ENCODE measurements at regions not wholly inside any gene's neighbourhood (a gene's known extent, or its start where the extent isn't known, plus 50 kb on each side); places are given as distances from the start of the nearest gene placed in this dataset.

DNA sequence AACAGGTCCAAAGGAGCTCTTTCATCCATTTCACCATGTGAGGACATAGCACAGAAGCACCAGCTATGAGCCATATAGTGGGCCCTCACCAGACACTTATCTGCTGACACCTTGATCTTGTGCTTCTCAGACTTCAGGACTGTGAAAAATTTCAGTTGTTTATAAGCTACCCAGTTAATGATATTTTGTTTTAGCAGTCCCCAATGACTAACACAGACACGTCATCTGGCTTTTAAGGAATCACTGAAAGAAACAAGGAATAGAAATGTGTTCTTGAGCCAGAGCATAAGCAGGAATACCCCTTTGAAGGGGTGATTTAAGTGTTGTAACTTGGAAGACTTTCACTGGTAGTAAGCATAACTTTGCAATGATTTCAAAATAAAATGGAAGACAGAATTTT, 214.7 kb upstream of the PTCHD4 start:
- DNase-seq, result no peak

DNA sequence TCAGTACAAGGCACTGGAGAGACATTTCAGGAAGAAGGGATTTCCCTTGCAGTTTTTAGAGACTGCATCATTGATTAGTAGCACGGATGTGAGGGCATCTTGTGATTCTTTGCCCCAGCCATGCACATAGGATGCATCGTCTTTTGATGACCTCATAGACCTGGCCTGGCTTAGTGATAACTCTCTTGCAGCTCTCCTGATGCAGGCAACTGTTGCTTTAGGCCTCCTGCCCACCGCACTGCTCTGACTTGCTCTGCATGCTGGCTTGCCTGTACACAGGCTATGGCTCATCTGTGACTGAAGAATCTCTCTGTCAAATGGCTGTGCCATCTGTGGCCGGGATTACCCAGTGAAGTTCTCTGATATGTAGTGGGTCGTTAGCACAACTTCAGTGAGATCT, 207.7 kb upstream of the PTCHD4 start:
- DNase-seq, result no peak

DNA sequence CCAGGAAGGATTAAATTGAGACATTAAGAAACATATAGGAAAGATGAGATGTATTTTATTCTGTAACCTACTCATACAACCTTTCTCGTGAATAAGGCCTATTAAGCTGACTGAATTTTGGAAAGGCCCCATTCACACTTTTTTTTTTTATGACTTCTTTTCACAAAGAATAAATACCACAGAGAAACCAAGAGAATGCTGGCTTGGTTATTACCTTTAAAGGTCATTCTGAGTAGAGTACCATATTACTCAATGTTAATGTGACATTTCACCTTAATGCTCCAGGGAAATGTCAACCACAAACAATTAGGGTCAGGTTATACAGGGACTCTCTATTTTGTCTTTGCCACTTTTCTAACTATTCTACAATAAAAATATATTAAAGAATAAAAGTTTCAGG, 204.9 kb upstream of the PTCHD4 start:
- no peak for DNase-seq

DNA sequence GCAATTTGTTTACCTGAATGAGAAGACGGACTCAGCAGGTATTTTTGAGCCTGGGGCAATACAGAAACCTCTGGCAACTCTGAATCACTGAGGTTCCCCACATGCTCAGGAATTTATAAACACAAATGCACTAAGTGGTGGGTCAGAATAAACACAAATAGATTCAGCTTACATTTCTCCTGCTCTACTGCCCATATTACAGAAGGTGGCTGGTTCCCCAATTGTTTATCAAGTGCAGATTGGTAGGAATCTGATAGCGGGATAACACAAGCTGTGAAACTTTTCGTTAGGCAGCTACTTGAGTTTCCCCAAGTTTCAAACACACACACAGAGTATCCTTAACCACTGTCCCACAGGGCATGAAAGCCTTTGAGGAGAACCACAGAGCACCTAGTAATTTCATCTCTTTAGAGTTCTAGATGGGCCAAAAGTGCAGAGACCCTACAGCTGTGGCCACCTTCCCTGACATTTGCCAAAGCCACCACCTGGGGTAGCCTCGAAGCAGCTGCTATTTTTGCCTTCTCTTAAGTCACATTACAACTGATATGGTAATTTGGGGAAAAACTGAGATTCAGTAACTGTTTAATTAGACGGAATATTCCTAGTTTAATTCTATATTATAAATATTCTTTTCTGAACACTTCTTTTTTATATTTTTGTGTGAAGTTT, 204.2 kb upstream of the PTCHD4 start:
- no peak for DNase-seq

DNA sequence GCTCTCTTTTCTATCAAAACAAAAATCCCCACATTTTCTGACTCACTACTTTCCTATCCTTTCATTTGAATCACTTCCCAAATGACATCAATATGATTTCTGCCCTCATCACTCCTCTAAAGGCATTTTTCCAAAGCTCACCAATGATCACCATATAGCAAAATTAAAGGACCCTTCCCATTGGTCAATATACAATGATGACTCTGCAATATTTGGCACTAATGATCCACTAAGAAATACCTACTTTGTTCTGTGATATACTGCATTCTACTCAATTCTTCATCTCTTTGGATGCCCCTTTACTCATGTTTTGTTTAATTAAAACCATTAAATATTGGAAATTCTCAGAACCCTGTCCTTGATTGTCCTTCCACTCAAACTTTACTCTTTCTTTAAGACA, 200.3 kb upstream of the PTCHD4 start:
- no peak for DNase-seq

DNA sequence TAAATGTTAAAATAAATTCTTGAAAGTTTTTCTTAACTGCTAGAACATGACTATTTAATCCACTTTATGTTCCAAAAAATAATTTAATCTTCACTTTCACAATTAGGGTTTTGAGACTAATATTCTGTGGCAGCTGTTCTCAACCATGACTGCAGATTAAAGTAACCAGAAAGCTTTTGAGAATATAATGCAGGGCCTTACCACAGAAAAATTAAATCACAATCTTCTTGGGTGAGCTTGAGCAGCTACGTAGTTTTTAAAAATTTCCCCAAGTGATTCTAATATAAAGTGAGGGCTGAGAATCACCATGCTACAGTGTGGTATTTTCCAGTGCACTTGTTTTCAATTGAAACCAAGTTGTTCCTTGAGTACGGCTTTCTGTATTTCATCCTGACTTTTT, 196.6 kb upstream of the PTCHD4 start:
- DNase-seq, result no peak

DNA sequence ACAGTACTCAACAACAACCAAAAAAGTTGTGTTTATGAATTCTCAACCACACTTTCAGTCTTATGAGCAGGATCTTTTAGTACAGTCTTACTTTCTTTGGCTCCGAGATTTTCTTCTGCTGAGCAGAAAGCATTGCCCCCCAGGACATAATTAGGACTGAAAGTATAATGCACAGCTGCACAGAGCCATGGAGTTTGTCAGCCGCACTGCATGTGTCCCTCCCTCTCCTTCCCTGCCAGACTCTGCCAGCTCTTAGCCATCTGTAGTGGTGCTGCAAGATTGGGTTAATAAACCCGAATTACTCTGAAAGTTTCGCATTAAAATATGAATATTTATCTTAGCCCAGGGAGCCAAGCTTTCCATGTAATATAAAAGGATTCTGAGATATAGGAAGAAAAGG, 179.6 kb upstream of the PTCHD4 start:
- DNase-seq, result no peak

DNA sequence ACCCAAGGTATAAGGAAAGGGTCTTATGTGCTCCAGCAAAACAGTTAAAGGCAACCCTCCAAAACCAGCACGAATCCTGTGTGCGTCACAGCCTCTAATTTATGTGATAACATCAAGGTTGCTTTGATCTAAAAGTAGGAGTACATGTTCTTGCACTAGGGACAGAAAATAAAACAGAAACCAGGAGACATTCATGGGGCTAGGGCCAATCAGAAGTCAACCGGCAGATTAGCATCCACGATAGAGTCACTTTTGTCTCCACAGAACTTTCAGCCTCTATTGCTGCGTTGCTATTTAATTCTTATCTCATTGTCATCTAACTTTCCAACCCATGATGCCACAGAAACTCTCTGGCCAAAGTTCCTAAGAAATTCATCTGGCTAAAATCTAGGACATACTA, 178.8 kb upstream of the PTCHD4 start:
- DNase-seq, result no peak

DNA sequence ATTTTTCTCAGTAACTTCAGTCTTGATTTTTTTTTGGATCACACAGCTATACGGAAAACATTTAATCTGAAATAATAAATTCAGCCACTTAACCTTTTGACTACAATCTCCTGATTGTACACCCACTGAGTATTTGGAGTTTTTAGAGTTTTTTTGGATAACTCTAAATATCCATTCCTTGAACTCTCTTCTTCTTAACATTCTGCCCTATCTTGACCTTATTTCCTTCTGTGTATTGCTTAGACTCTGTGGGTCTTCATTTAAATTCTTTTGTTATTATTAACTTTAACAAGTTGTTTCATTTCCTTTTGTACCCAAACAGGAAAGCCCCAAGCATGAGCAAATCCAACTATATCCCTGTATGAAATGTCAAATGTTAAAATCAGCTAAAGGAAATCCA, 170.2 kb upstream of the PTCHD4 start:
- no peak for DNase-seq

DNA sequence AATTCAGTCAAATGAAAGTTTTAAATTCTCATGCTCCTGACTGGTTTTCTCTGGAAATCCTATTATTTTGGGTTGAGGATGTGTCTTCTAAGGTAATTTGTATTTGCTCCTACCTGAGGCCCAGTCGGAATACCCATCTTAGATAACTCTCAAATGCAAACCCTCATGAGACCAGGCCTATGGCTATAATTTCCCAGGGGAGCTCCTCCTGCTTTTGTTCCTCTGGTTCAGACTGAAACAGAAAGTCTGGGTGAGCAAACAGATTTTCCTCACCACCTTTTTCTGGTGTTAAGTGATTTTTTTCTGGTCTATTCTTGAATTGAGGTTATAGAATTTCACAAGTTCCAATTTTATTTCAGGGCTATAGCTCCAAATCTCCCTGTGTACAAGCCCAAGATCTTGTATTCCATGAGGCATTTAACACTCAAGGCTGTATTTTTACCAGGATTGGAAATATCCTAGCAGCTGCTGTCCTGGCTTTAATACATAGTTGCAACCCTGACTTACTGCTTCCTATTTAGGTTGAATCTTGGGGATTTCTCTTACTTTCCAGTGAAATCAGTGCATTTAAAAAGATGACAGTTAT, 169.1 kb upstream of the PTCHD4 start:
- no peak for DNase-seq

DNA sequence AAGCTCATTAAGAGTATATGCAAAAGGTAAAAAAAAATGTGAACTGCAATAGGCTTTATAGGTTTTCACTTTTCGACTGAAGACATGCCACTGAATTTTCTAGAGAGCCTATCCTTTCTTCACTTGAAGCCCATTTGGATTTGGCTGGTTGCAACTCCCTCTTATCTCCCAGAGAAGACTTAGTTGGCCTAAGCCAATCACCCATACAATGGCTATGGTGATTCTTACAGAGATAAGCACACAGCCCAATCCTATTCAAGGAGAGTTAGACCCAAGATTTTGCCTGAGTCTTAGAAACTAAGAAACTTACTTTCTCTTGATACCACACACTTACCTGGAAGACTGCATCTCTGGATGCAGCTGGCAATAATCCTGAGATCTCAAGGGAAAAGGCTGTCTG, 167.3 kb upstream of the PTCHD4 start:
- DNase-seq, result no peak

DNA sequence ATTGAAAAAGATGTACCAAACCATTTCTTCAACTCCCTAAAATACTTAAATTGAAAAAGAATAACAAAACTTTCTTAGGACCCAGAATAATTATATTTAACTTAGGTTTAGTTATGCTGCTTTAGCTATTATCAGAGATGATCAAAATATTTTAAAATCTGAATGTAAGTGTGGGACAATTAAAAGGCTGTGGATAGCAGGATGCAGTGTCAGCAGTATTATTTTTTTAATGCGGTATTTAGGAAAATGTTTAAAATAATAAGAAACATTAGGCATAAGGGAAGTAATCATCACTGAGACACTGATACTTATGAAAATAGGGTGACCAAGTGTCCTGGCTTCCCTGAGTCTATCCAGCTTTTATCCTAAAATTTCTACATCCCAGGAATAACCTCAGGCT, 161.5 kb upstream of the PTCHD4 start:
- no peak for DNase-seq

DNA sequence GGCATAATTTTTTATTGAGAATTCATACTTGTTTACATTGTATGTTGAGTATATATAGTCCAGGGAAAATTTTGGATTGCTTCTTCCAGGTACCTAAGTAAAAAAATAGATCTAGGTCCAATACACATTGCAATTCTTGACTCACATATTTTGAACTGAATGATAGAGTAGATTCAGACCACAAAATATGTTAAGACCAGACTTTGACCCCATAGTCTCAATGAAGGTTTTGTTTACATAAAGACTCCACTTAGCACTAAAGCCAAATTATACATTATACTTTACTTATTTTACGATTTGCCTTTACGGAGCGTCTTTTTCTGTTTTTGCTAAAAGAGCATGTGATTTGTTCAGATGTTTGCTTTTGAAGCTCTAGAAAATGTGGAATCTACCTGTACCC, 144.1 kb upstream of the PTCHD4 start:
- no peak for DNase-seq

DNA sequence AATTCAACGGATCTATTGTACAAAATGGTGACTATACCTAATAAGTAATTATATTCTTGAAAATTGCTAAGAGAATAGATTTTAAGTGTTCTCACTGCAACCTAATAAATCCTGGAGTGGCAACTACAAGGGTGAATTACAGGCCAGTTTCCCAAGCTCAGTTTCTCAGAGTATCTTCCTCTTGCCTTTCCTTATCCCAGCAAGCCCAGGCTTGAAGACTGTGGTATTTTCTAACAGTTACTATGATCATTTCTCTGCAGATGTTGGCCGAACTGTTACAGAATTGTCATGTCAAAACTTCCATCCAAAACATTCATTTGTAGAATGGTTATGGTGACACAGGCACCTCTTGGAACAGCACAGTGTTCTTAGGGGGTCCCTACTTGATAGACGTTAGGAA, 138.1 kb upstream of the PTCHD4 start:
- no peak for DNase-seq

DNA sequence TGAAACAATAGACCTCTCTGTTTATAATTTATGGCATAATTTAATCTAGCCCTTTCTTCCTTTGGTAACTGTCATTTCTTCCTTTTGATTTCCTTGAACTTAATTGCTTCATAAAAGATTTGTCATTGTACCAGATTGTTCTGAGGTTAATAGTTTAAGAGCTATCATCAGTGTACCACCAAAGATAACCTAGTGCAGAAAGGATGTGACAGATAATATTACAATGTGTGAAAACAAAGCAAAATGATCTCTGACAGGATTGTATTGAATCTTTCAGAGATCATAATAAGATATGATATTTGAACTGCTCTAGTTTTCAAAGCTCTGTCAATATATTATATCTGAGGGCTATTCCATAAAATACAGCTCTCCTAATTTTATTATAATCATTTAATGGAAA, 132.1 kb upstream of the PTCHD4 start:
- no peak for DNase-seq

DNA sequence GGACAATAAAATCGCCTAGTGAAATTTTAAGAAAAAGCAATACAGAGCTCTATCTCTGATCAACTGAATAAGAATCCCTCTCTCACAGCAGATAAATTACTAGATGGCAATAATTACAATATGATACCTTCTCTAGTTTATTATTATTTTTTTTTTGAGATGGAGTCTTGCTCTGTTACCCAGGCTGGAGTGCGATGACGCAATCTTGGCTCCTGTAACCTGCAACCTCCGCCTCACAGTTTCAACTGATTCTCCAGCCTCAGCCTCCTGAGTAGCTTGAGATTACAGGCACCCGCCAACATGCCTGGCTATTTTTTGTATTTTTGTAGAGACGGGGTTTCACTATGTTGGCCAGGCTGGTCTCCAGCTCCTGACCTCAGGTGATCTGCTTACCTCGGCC, 129.3 kb upstream of the PTCHD4 start:
- DNase-seq, result no peak

DNA sequence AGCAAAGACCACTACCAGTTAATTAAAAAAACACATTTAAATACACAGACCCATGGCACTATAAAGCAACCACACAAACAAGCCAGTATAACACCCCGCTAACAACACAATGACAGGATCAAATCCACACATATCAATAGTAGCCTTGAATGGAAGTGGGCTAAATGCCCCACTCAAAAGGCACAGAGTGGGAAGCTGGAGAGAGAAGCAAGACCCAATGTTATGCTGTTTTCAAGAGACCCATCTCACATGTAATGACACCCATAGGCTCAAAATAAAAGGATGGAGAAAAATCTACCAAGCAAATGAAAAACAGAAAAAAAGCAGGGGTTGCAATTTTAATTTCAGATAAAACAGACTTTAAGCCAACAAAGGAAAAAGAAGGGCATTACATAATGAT, 125.4 kb upstream of the PTCHD4 start:
- no peak for DNase-seq

DNA sequence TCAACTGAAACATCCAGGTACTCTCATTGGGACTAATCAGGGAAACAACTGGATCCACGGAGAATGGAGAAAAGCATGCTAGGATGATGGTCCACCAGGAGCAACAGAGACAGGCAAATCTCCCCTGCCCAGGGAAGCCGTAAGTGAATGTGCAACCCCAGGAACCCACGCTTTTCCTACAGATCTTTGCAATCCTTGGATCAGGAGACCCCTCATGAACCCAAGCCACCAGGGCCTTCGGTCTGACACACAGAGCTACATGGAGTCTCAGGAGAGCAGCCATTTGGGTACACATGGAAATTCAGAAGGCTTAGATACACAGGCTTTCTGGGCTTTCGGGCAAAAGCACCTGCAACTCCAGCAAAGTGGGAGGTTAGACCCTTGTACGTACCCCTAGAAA, 122.1 kb upstream of the PTCHD4 start:
- DNase-seq, result no peak

DNA sequence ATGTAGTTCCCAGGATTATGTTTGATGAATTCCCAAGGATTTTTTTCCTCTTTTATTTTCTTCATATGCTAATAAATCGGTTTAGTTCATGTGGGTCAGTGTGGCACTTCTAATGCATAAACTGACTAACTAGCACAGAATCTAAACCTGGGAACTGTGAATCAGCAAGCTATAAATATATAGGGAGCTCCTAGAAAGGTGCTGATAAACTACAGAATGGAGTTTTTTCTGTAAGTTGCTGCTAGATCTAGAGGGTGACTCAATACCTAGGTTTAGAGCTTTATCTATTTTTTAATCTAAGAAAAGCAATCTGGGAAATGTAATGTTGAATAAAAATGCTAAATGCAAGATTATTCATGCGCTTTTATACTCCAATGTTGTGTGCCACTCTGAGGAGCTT, 118.8 kb upstream of the PTCHD4 start:
- no peak for DNase-seq

DNA sequence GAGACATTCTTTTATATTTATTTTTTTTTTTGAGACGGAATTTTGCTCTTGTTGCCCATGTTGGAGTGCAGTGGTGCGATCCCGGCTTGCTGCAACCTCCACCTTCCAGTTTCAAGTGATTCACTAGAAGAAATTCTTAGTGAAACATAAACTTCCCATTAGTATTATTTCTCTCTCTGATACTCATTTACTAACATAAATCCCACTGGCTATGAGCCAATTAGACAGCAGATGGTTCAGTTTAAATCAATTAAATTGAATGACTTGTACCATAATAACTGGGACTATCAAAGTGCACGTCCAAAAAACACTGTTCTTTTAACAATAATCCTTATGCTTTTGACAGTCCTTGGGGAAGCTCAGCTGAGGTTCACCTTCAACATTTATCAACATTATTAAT, 111.2 kb upstream of the PTCHD4 start:
- DNase-seq, result no peak

DNA sequence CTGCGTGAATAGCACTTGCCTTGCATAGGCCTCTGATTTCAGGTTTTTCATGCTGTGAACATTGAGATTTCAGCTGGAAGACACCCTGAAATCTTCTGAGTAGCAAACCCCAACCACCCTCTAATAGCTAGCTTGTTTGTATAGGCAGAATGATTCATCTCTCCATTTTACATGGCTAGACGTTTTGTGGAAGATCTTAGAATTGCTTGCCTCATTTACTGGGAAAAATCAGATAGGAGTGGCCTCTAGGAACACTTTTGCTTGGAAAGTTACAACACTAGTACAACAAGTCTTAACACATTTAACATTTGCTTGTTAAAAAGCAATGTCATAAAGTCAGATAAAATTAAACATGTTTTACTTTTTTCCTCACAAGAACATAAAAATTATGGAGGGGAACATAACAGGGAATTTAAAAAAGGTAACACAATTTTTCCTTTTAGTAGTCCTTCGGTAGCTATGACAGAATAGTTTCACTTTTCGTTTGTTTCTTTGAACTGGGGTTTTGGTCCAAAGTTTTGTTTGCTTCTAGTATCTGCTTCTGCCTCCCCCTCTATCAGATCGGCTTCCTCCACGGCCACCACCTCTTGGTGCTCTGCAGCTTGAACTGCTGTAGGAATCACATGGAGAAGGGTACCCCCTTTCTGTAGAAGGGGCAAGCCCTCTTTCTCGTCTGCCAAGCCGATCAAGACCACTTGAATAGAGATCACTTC, 102.2 kb upstream of the PTCHD4 start:
- no peak for DNase-seq

DNA sequence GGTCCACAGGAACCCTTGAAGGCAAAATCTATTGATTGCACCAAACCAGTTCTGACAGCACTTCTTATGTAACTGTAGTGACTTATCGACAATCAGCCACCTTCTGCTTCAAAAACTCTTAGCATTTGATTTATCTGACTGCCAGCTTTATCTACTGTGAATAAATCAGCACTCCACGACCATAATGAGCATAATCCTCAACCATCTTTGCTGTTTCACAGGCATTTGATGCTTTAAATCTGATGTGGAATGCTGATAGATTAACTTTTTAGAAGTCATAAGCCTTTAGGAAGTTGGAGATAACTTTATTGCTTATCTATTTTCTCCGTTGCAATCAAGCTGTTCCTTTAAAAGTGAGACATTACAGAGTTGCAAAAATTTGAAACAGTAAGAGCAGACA, 101.5 kb upstream of the PTCHD4 start:
- no peak for DNase-seq

DNA sequence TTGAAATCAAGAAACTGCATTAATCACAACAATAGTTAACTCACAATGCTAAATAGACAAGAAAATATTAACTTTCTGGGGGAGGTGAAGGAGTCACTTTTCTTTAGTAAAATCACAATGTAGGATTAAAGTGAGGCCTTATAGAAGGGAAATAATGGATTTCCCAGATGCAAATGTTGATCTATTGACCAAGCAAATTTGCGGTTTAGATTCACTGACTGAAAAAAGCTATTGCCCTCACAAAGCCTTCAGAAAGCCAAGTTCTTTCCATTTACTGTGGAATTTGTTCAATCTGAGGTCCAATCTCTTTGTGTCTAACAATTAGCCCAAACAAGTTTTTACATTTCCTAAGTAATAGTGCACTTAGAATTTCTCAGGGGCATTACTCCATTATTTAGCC, 95.1 kb upstream of the PTCHD4 start:
- no peak for DNase-seq

DNA sequence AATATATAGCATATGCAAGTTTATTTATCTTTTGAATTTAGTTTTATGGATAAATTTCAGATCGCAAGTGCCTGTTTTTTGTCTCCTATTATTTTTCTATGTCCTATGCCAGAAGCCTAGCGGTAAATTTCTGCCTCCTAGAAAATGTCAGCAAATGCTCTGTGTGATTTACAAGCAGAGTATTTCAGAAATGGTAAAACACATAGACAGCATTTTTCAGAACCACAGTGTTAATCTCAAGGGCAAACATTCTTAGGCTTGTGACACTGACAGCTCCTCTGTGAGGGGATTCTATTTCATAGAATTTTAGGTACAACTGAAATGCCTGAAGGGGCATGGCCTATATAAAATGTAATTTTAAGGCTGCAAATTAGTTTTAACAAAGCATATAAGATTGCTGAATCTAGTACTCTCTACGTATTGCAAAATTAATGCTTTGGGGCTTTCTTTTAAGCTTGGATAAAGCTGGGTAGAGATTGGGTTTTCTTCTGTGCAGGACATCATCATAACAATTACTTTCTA, 89.9 kb upstream of the PTCHD4 start:
- no peak for DNase-seq

DNA sequence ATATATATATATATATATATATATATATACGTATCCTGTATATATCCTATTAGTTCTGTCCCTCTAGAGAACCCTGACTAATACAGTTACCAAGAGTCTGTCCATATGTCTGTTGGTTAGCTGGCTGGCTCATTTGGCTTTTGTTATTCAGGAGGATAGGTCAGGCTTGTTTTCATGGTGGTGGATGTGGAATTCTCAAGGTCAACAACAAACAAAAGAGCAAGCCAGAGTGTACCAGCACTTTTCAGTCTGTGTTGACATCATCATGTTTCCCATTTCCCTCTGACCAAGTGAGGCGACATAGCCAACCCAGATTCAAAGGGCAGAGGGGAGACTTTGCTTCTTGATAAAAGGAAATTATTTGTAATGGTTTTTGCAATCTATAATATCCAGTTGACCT, 88.5 kb upstream of the PTCHD4 start:
- no peak for DNase-seq

Data from stimulated activated naive CD4-positive, alpha-beta T cell (primary cell).